Rectal smooth muscle tissue (tissue), 1 donor: ENCODE measurements at regions not wholly inside any gene's neighbourhood (a gene's known extent, or its start where the extent isn't known, plus 50 kb on each side); places are given as distances from the start of the nearest gene placed in this dataset.

Experiments
- H3K27ac ChIP-seq: one replicate; pipeline ENCODE4 v1.7.0; 2013; ENCODE audit warnings: low read depth, low read length, inconsistent platforms
- H3K27me3 ChIP-seq: one replicate; pipeline ENCODE4 v1.7.0; 2013; ENCODE audit warnings: low read length; ENCODE audit not compliant: control insufficient read depth, insufficient read depth
- H3K36me3 ChIP-seq: one replicate; pipeline ENCODE4 v1.7.0; 2013; ENCODE audit warnings: low read length; ENCODE audit not compliant: control insufficient read depth, insufficient read depth
- H3K4me1 ChIP-seq: one replicate; pipeline ENCODE4 v1.7.0; 2013; ENCODE audit warnings: low read length; ENCODE audit not compliant: control insufficient read depth, insufficient read depth
- H3K4me3 ChIP-seq: one replicate; pipeline ENCODE4 v1.7.0; 2013; ENCODE audit warnings: low read length
- H3K9ac ChIP-seq: one replicate; pipeline ENCODE4 v1.7.0; 2013; ENCODE audit warnings: low read length

- Histone ChIP-seq H3K36me3 (no peaks in the 10 kb centered on the region), H3K27me3 (no peaks in the 10 kb centered on the region), H3K9ac (no peak overlapping the region), H3K4me3 (no peak overlapping the region), H3K27ac (no peak overlapping the region), H3K4me1 (no peaks in the 10 kb centered on the region)
Measured at GRCh38 chr9:14530366-14530765, 162.9 kb downstream of the ZDHHC21 start.

GRCh38 chr9:14529629-14530028 is 163.6 kb downstream of the ZDHHC21 start:
- H3K4me3 ChIP-seq, result no peak overlapping the region
- no peak overlapping the region for H3K27ac ChIP-seq
- no peaks in the 10 kb centered on the region for H3K27me3 ChIP-seq
- H3K4me1 ChIP-seq, result no peaks in the 10 kb centered on the region
- H3K9ac ChIP-seq, result no peak overlapping the region
- H3K36me3 ChIP-seq, result no peaks in the 10 kb centered on the region

GRCh38 chr9:14529054-14529453 is 164.2 kb downstream of the ZDHHC21 start:
- no peak overlapping the region for H3K9ac ChIP-seq
- no peaks in the 10 kb centered on the region for H3K36me3 ChIP-seq
- H3K27ac ChIP-seq, result no peak overlapping the region
- no peak overlapping the region for H3K4me3 ChIP-seq
- H3K27me3 ChIP-seq, result no peaks in the 10 kb centered on the region
- no peaks in the 10 kb centered on the region for H3K4me1 ChIP-seq

- H3K27ac ChIP-seq, result no peak overlapping the region
- H3K27me3 ChIP-seq, result no peaks in the 10 kb centered on the region
- H3K9ac ChIP-seq, result no peak overlapping the region
- no peaks in the 10 kb centered on the region for H3K36me3 ChIP-seq
- no peak overlapping the region for H3K4me3 ChIP-seq
- no peaks in the 10 kb centered on the region for H3K4me1 ChIP-seq
Measured at GRCh38 chr9:14526504-14526903, 166.7 kb downstream of the ZDHHC21 start.

GRCh38 chr9:14525856-14526255 is 167.4 kb downstream of the ZDHHC21 start:
- Histone ChIP-seq H3K4me3 (no peak overlapping the region), H3K27me3 (no peaks in the 10 kb centered on the region), H3K36me3 (no peaks in the 10 kb centered on the region), H3K27ac (no peak overlapping the region), H3K9ac (no peak overlapping the region), H3K4me1 (no peaks in the 10 kb centered on the region)

GRCh38 chr9:14524873-14525515 is 168.2 kb downstream of the ZDHHC21 start:
- Histone ChIP-seq H3K27me3 (no peaks in the 10 kb centered on the region), H3K27ac (no peak overlapping the region), H3K4me3 (no peak overlapping the region), H3K4me1 (no peaks in the 10 kb centered on the region), H3K9ac (no peak overlapping the region), H3K36me3 (no peaks in the 10 kb centered on the region)

- Histone ChIP-seq H3K27me3 (no peaks in the 10 kb centered on the region), H3K36me3 (no peaks in the 10 kb centered on the region), H3K4me3 (no peak overlapping the region), H3K4me1 (no peaks in the 10 kb centered on the region), H3K9ac (no peak overlapping the region), H3K27ac (no peak overlapping the region)
Measured at GRCh38 chr9:14523545-14523944, 169.7 kb downstream of the ZDHHC21 start.

GRCh38 chr9:14522627-14523379 is 170.4 kb downstream of the ZDHHC21 start:
- no peak overlapping the region for H3K4me3 ChIP-seq
- no peak overlapping the region for H3K27ac ChIP-seq
- no peaks in the 10 kb centered on the region for H3K4me1 ChIP-seq
- H3K9ac ChIP-seq, result no peak overlapping the region
- H3K27me3 ChIP-seq, result no peaks in the 10 kb centered on the region
- no peaks in the 10 kb centered on the region for H3K36me3 ChIP-seq

- Histone ChIP-seq H3K4me1 (no peaks in the 10 kb centered on the region), H3K27ac (no peak overlapping the region), H3K36me3 (no peaks in the 10 kb centered on the region), H3K27me3 (no peaks in the 10 kb centered on the region), H3K4me3 (no peak overlapping the region), H3K9ac (no peak overlapping the region)
Measured at GRCh38 chr9:14520341-14520740, 172.9 kb downstream of the ZDHHC21 start.

- Histone ChIP-seq H3K36me3 (no peaks in the 10 kb centered on the region), H3K27ac (no peak overlapping the region), H3K27me3 (no peaks in the 10 kb centered on the region), H3K9ac (no peak overlapping the region), H3K4me3 (no peak overlapping the region), H3K4me1 (no peaks in the 10 kb centered on the region)
Measured at GRCh38 chr9:14517154-14517906, 175.9 kb downstream of the ZDHHC21 start.

- no peaks in the 10 kb centered on the region for H3K27me3 ChIP-seq
Measured at GRCh38 chr9:14516656-14517055, 176.6 kb downstream of the ZDHHC21 start.

GRCh38 chr9:14515571-14516198 is 177.5 kb downstream of the ZDHHC21 start:
- Histone ChIP-seq H3K4me1 (no peaks in the 10 kb centered on the region), H3K9ac (no peak overlapping the region), H3K27ac (no peak overlapping the region), H3K4me3 (no peak overlapping the region), H3K36me3 (no peaks in the 10 kb centered on the region), H3K27me3 (no peaks in the 10 kb centered on the region)

More at GRCh38 chr9:14516656-14517055, 176.6 kb downstream of the ZDHHC21 start:
- Histone ChIP-seq H3K36me3 (no peaks in the 10 kb centered on the region), H3K4me3 (no peak overlapping the region), H3K27ac (no peak overlapping the region), H3K9ac (no peak overlapping the region), H3K4me1 (no peaks in the 10 kb centered on the region)
